H9 (cell line): ENCODE measurements at regions not wholly inside any gene's neighbourhood (a gene's known extent, or its start where the extent isn't known, plus 50 kb on each side); places are given as distances from the start of the nearest gene placed in this dataset.

Experiments
- DNase-seq: peaks from one replicate; pipeline ENCODE4 v3.0.0-alpha.2; 2017
- H2AFZ ChIP-seq: one replicate; pipeline ENCODE4 v1.6.1; 2013; ENCODE audit warnings: mild to moderate bottlenecking, low read length, control low read depth, moderate library complexity
- H2AK5ac ChIP-seq: 2 replicates; pipeline ENCODE4 v1.6.1; 2013; ENCODE audit warnings: low read length, control low read depth, mixed read lengths; ENCODE audit not compliant: insufficient read length
- H2BK120ac ChIP-seq: one replicate; pipeline ENCODE4 v1.6.1; 2013; ENCODE audit warnings: low read depth, mild to moderate bottlenecking, low read length, control low read depth, inconsistent platforms; ENCODE audit not compliant: poor library complexity, severe bottlenecking
- H2BK12ac ChIP-seq: 2 replicates; pipeline ENCODE4 v1.6.1; 2013; ENCODE audit warnings: low read length, control low read depth, mixed read lengths, low read depth; ENCODE audit not compliant: insufficient read length
- H2BK15ac ChIP-seq: 2 replicates; pipeline ENCODE4 v1.6.1; 2013; ENCODE audit warnings: low read depth, low read length, control low read depth
- H2BK20ac ChIP-seq: one replicate; pipeline ENCODE4 v1.6.1; 2013; ENCODE audit warnings: low read depth, mild to moderate bottlenecking, low read length, control low read depth, inconsistent platforms; ENCODE audit not compliant: poor library complexity, severe bottlenecking
- H2BK5ac ChIP-seq: 2 replicates; pipeline ENCODE4 v1.6.1; 2013; ENCODE audit warnings: low read length, control low read depth, mixed read lengths; ENCODE audit not compliant: insufficient read length
- H3K14ac ChIP-seq: 2 replicates; pipeline ENCODE4 v1.6.1; 2013; ENCODE audit warnings: low read length, control low read depth; ENCODE audit not compliant: insufficient read depth
- H3K18ac ChIP-seq: 2 replicates; pipeline ENCODE4 v1.6.1; 2013; ENCODE audit warnings: low read depth, mild to moderate bottlenecking, mixed read lengths, low read length, control low read depth; ENCODE audit not compliant: insufficient read length
- H3K23ac ChIP-seq: 2 replicates; pipeline ENCODE4 v1.6.1; 2013; ENCODE audit warnings: low read length, control low read depth, mixed read lengths, low read depth; ENCODE audit not compliant: insufficient read length
- H3K23me2 ChIP-seq: 2 replicates; pipeline ENCODE4 v1.6.1; 2013; ENCODE audit warnings: low read depth, mild to moderate bottlenecking, mixed read lengths, low read length, control low read depth; ENCODE audit not compliant: insufficient read length, poor library complexity, severe bottlenecking
- H3K27ac ChIP-seq: 2 replicates; pipeline ENCODE4 v1.5.1; 2013; ENCODE audit warnings: low read length, control low read depth, mixed read lengths, low read depth; ENCODE audit not compliant: insufficient read length
- H3K27me3 ChIP-seq: 2 replicates; pipeline ENCODE4 v1.6.1; 2013; ENCODE audit warnings: low read length, control low read depth, inconsistent platforms; ENCODE audit not compliant: insufficient read depth
- H3K4ac ChIP-seq: 2 replicates; pipeline ENCODE4 v1.6.1; 2013; ENCODE audit warnings: low read depth, mild to moderate bottlenecking, control low read depth, inconsistent platforms, low read length, moderate library complexity
- H3K4me1 ChIP-seq: 2 replicates; pipeline ENCODE4 v1.6.1; 2013; ENCODE audit warnings: low read length, control low read depth, inconsistent platforms; ENCODE audit not compliant: insufficient read depth
- H3K4me2 ChIP-seq: 2 replicates; pipeline ENCODE4 v1.6.1; 2013; ENCODE audit warnings: low read length, control low read depth, mixed read lengths; ENCODE audit not compliant: insufficient read length, insufficient read depth
- H3K56ac ChIP-seq: 2 replicates; pipeline ENCODE4 v1.6.1; 2013; ENCODE audit warnings: low read depth, mild to moderate bottlenecking, mixed read lengths, low read length, control low read depth; ENCODE audit not compliant: insufficient read length
- H3K79me1 ChIP-seq: 2 replicates; pipeline ENCODE4 v1.6.1; 2013; ENCODE audit warnings: low read depth, mild to moderate bottlenecking, moderate library complexity, low read length, control low read depth, inconsistent platforms; ENCODE audit not compliant: insufficient read depth, poor library complexity, severe bottlenecking
- H3K79me2 ChIP-seq: 2 replicates; pipeline ENCODE4 v1.6.1; 2013; ENCODE audit warnings: low read length, control low read depth, inconsistent platforms; ENCODE audit not compliant: insufficient read depth
- H3K9ac ChIP-seq: 2 replicates; pipeline ENCODE4 v1.6.1; 2013; ENCODE audit warnings: low read length, control low read depth, mixed read lengths; ENCODE audit not compliant: insufficient read length; ENCODE audit errors: extremely low read depth
- H3K9me3 ChIP-seq: one replicate; pipeline ENCODE4 v1.6.1; 2013; ENCODE audit warnings: low read depth, low read length, inconsistent platforms; ENCODE audit not compliant: control insufficient read depth
- H3T11ph ChIP-seq: one replicate; pipeline ENCODE4 v1.6.1; 2013; ENCODE audit warnings: mild to moderate bottlenecking, low read length, control low read depth, inconsistent platforms
- H4K20me1 ChIP-seq: one replicate; pipeline ENCODE4 v1.6.1; 2013; ENCODE audit not compliant: control insufficient read depth, insufficient read length, insufficient read depth
- H4K5ac ChIP-seq: 2 replicates; pipeline ENCODE4 v1.6.1; 2013; ENCODE audit warnings: low read depth, mild to moderate bottlenecking, mixed read lengths, low read length, control low read depth; ENCODE audit not compliant: insufficient read length
- H4K8ac ChIP-seq: replicated peaks from 2 replicates; pipeline ENCODE4 v1.6.1; 2013; ENCODE audit warnings: low read length, control low read depth, mixed read lengths, low read depth; ENCODE audit not compliant: insufficient read length
- H4K91ac ChIP-seq: 2 replicates; pipeline ENCODE4 v1.6.1; 2013; ENCODE audit warnings: low read depth, mild to moderate bottlenecking, moderate library complexity, mixed read lengths, low read length, control low read depth; ENCODE audit not compliant: insufficient read length
- H3K27ac Mint-ChIP-seq, 3 experiments: 2 replicates in 2 of 3; 3 replicates in 1 of 3; pipeline ENCODE4 v1.8.0; 2020 to 2021; ENCODE audit warnings: mixed read lengths in 3 of 3, mild to moderate bottlenecking in 1 of 3, moderate library complexity in 1 of 3
- H3K27me3 Mint-ChIP-seq: 2 replicates; pipeline ENCODE4 v1.8.0; 2021; ENCODE audit warnings: low read depth, mild to moderate bottlenecking, moderate library complexity, mixed read lengths
- H3K36me3 Mint-ChIP-seq, 3 experiments: 2 replicates in 2 of 3; 3 replicates in 1 of 3; pipeline ENCODE4 v1.8.0; 2020 to 2021; ENCODE audit warnings: low read depth in 3 of 3, mixed read lengths in 3 of 3; ENCODE audit not compliant: insufficient read depth in 1 of 3
- H3K4me1 Mint-ChIP-seq, 2 experiments: 2 replicates each; pipeline ENCODE4 v1.8.0; 2020; ENCODE audit warnings: mixed read lengths in 2 of 2
- H3K4me3 Mint-ChIP-seq, 2 experiments: 2 replicates in 1 of 2; 3 replicates in 1 of 2; pipeline ENCODE4 v1.8.0; 2020 to 2021; ENCODE audit warnings: mild to moderate bottlenecking in 2 of 2, mixed read lengths in 2 of 2, moderate library complexity in 1 of 2
- H3K9me3 Mint-ChIP-seq, 2 experiments: 2 replicates in 1 of 2; 3 replicates in 1 of 2; pipeline ENCODE4 v1.8.0; 2020; ENCODE audit warnings: mild to moderate bottlenecking in 2 of 2, mixed read lengths in 2 of 2, moderate library complexity in 1 of 2
- WGBS: extraction: QIAGEN DNeasy Blood & Tissue Kit; methylation state at CpG from one replicate; pipeline ENCODE4 v1.1.7; 2013; ENCODE audit warnings: missing lambda C conversion rate, low lambda C conversion rate, mixed read lengths; ENCODE audit not compliant: insufficient read length; ENCODE audit errors: extremely low coverage; 5-methylcytosine and 5-hydroxymethylcytosine counted together
- TF ChIP-seq, protein P1 (sequence below): fragments of 200-600 bp; sonication (generic); conservative IDR thresholded peaks from 3 replicates; pipeline ENCODE4 v1.8.0; 2021; ENCODE audit warnings: antibody characterized with exemption, mild to moderate bottlenecking

DNA sequence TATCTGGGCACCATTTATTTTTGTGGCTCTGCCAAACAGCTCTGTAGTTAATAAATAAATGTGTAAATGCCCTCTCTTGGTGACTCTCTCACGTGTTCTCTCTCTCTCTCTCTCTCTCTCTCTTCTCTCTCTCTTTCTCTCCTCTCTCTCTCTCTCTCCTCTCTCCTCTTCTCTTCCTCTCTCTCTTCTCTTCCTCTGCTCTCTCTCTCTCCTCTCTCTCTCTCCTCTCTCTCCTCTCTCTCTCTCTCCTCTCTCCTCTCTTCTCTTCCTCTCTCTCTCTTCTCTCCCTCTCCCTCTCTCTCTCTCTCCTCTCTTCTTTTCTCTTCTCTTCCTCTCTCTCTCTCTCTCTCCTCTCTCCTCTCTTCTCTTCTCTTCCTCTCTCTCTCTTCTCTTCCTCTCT lies 145.8 kb upstream of the TMEM72 start:
- Histone ChIP-seq H2AK5ac (no peak overlapping the region), H3K9me3 (no peaks in the 10 kb centered on the region), H3K56ac (no peak overlapping the region), H4K8ac (no peak overlapping the region), H3T11ph (no peak overlapping the region), H2AFZ (no peak overlapping the region), H3K4ac (no peak overlapping the region), H2BK20ac (no peak overlapping the region), H3K23ac (no peak overlapping the region), H3K4me1 (no peaks in the 10 kb centered on the region), H3K9ac (no peak overlapping the region), H2BK120ac (no peak overlapping the region), H3K27ac (no peak overlapping the region), H3K27me3 (no peaks in the 10 kb centered on the region; the same call in 1 of the 2 replicates), H2BK5ac (no peak overlapping the region), H3K18ac (no peak overlapping the region), H3K79me1 (no peaks in the 10 kb centered on the region), H4K20me1 (no peaks in the 10 kb centered on the region), H4K5ac (no peak overlapping the region), H3K79me2 (no peaks in the 10 kb centered on the region), H3K4me2 (no peak overlapping the region), H3K23me2 (no peaks in the 10 kb centered on the region), H2BK12ac (no peak overlapping the region), H3K14ac (no peak overlapping the region), H2BK15ac (no peak overlapping the region), H4K91ac (no peak overlapping the region)
- H3K36me3 Mint-ChIP-seq = no peaks in the 10 kb centered on the region
- H3K4me1 Mint-ChIP-seq = peaks cover 4 to 7% of the 10 kb centered on the region in 2 experiments; a peak in 3 of 4 replicates
- H3K27me3 Mint-ChIP-seq = peaks cover 4% of the 10 kb centered on the region
- no peaks in the 10 kb centered on the region for H3K9me3 Mint-ChIP-seq
- H3K27ac Mint-ChIP-seq = peak overlapping the region in 1 of 3 experiments; percentile 70; a peak in 3 of 7 replicates
- DNase-seq = no peak
- WGBS = no CpG with 5 or more reads among the region's 1 CpG
- H3K4me3 Mint-ChIP-seq = no peak overlapping the region
- TF ChIP-seq, protein P1, sequence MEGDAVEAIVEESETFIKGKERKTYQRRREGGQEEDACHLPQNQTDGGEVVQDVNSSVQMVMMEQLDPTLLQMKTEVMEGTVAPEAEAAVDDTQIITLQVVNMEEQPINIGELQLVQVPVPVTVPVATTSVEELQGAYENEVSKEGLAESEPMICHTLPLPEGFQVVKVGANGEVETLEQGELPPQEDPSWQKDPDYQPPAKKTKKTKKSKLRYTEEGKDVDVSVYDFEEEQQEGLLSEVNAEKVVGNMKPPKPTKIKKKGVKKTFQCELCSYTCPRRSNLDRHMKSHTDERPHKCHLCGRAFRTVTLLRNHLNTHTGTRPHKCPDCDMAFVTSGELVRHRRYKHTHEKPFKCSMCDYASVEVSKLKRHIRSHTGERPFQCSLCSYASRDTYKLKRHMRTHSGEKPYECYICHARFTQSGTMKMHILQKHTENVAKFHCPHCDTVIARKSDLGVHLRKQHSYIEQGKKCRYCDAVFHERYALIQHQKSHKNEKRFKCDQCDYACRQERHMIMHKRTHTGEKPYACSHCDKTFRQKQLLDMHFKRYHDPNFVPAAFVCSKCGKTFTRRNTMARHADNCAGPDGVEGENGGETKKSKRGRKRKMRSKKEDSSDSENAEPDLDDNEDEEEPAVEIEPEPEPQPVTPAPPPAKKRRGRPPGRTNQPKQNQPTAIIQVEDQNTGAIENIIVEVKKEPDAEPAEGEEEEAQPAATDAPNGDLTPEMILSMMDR = no peak
